ENCODE measurements at regions not wholly inside any gene's neighbourhood (a gene's known extent, or its start where the extent isn't known, plus 50 kb on each side); places are given as distances from the start of the nearest gene placed in this dataset.

DNA sequence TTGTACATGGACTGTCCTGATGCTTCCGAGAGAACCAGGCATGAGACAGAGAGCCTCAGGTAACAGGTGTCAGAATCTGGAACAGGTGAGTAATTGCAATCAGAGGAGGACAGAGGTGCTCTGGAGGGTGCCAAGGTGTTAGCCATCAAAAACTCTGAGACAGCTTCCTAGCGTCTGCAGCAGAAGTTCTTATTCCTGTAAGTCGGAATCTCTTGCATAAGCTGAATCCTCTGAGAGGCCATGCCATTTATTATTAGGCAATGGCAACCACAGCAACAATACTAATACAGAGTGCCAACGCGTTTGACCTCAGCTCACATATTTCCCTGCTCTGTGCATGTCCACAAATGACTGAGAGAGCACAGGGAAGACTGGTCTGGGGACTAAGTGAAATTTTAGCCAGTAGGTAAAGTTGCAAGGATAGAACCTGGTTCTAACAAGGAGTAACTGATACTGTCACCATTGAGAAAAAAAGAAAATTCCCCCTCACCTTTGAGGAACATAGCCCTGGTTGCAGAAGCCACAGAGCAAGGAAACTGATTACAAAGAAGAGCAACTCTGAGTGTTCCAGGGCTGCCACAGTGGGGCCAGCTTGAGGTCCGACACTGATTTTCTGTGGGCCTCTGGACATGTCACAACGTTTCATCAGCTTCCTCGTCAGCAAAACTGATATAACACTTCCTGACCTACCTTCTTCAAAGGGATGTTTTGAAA is 55.1 kb upstream of the ACSL3 start:
- H3K27me3 ChIP-seq (ENCODE audit: control insufficient read depth in 2 of 2, insufficient read depth in 2 of 2, low read length in 2 of 2), result no peaks in the 10 kb centered on the region
- ATAC-seq, result peak; percentile 65
- no peaks in the 10 kb centered on the region for H3K36me3 Mint-ChIP-seq
- H3K4me1 ChIP-seq (ENCODE audit: control insufficient read depth in 2 of 2, insufficient read depth in 2 of 2, low read length in 2 of 2), result no peaks in the 10 kb centered on the region
- no peaks in the 10 kb centered on the region for H3K9me3 ChIP-seq (ENCODE audit: control insufficient read depth in 2 of 3, low read length in 3 of 3)
- no peaks in the 10 kb centered on the region for H3K4me1 Mint-ChIP-seq
- ChIA-PET CTCF (no interaction called here), POLR2A (no interaction called here)
- H3K27me3 Mint-ChIP-seq, result peaks cover 4 to 14% (median 8%) of the 10 kb centered on the region in 5 donors
- intact Hi-C loops (cut with micrococcal nuclease), result no loop called here
- H3K36me3 ChIP-seq (ENCODE audit: control insufficient read depth in 2 of 3, insufficient read depth in 3 of 3, low read length in 3 of 3), result no peaks in the 10 kb centered on the region
- H3K27ac Mint-ChIP-seq, result no peak overlapping the region
- H3K27ac ChIP-seq (ENCODE audit: low read depth, low read length), result no peak overlapping the region
- DNase-seq, result no peak
- no peak overlapping the region for H3K4me3 Mint-ChIP-seq
- H3K4me3 ChIP-seq (ENCODE audit: low read length), result no peak overlapping the region
- H3K9me3 Mint-ChIP-seq, result no peaks in the 10 kb centered on the region

- Histone ChIP-seq H3K36me3 (ENCODE audit: control insufficient read depth in 2 of 3, insufficient read depth in 3 of 3, low read length in 3 of 3) (no peaks in the 10 kb centered on the region), H3K4me3 (ENCODE audit: low read length) (no peak overlapping the region), H3K27ac (ENCODE audit: low read depth, low read length) (no peak overlapping the region), H3K27me3 (ENCODE audit: control insufficient read depth in 2 of 2, insufficient read depth in 2 of 2, low read length in 2 of 2) (no peaks in the 10 kb centered on the region), H3K9me3 (ENCODE audit: control insufficient read depth in 2 of 3, low read length in 3 of 3) (no peaks in the 10 kb centered on the region), H3K4me1 (ENCODE audit: control insufficient read depth in 2 of 2, insufficient read depth in 2 of 2, low read length in 2 of 2) (no peaks in the 10 kb centered on the region)
- H3K27me3 Mint-ChIP-seq, result peaks cover 4 to 14% (median 8%) of the 10 kb centered on the region in 5 donors
- no peak for DNase-seq
- H3K4me1 Mint-ChIP-seq, result no peaks in the 10 kb centered on the region
- CTCF ChIA-PET, result no interaction called here
- H3K36me3 Mint-ChIP-seq, result no peaks in the 10 kb centered on the region
- POLR2A ChIA-PET, result no interaction called here
- ATAC-seq, result no peak
- H3K9me3 Mint-ChIP-seq, result no peaks in the 10 kb centered on the region
- H3K4me3 Mint-ChIP-seq, result no peak overlapping the region
- intact Hi-C loops (cut with micrococcal nuclease), result no loop called here
- no peak overlapping the region for H3K27ac Mint-ChIP-seq
Observed at GRCh38 chr2:222806526-222807137, 54.2 kb upstream of the ACSL3 start.

DNA sequence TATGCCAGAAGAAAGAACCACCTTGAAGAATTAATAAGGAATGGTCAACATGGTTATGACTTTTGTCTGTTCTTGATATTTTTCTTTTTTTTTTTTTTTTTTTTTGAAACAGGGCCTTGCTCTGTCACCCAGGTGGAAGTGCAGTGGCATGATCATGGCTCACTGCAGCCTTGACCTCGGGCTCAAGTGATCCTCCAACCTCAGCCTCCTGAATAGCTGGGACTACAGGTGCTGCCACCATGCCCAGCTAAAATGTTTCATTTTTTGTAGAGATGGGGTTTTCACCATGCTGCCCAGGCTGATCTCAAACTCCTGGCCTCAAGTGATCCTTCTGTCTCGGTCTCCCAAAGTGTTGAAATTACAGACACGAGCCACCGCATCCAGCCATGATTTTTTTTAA is 53.4 kb upstream of the ACSL3 start:
- Histone ChIP-seq H3K9me3 (ENCODE audit: control insufficient read depth in 2 of 3, low read length in 3 of 3) (no peaks in the 10 kb centered on the region), H3K27ac (ENCODE audit: low read depth, low read length) (no peak overlapping the region), H3K4me1 (ENCODE audit: control insufficient read depth in 2 of 2, insufficient read depth in 2 of 2, low read length in 2 of 2) (no peaks in the 10 kb centered on the region), H3K36me3 (ENCODE audit: control insufficient read depth in 2 of 3, insufficient read depth in 3 of 3, low read length in 3 of 3) (no peaks in the 10 kb centered on the region), H3K4me3 (ENCODE audit: low read length) (no peak overlapping the region), H3K27me3 (ENCODE audit: control insufficient read depth in 2 of 2, insufficient read depth in 2 of 2, low read length in 2 of 2) (no peaks in the 10 kb centered on the region)
- Mint-ChIP-seq H3K4me1 (peaks cover 0 to 7% (median 0%) of the 10 kb centered on the region in 7 donors), H3K36me3 (no peaks in the 10 kb centered on the region), H3K27me3 (peaks cover 4 to 14% (median 8%) of the 10 kb centered on the region in 5 donors), H3K27ac (no peak overlapping the region), H3K4me3 (no peak overlapping the region), H3K9me3 (no peaks in the 10 kb centered on the region)
- CTCF ChIA-PET, result no interaction called here
- DNase-seq (no peak), ATAC-seq (no peak)
- intact Hi-C loops (cut with micrococcal nuclease), result no loop called here
- POLR2A ChIA-PET, result no interaction called here

- no peak overlapping the region for H3K4me3 Mint-ChIP-seq
- no peak overlapping the region for H3K27ac Mint-ChIP-seq
- peaks cover 0 to 18% (median 0%) of the 10 kb centered on the region in 7 donors for H3K4me1 Mint-ChIP-seq
- ChIA-PET CTCF (no interaction called here), POLR2A (no interaction called here)
- no peaks in the 10 kb centered on the region for H3K36me3 ChIP-seq (ENCODE audit: control insufficient read depth in 2 of 3, insufficient read depth in 3 of 3, low read length in 3 of 3)
- H3K27ac ChIP-seq (ENCODE audit: low read depth, low read length), result no peak overlapping the region
- no peak for ATAC-seq
- H3K4me3 ChIP-seq (ENCODE audit: low read length), result no peak overlapping the region
- H3K27me3 Mint-ChIP-seq, result peaks cover 0 to 6% (median 4%) of the 10 kb centered on the region in 5 donors
- no peaks in the 10 kb centered on the region for H3K9me3 Mint-ChIP-seq
- no peaks in the 10 kb centered on the region for H3K4me1 ChIP-seq (ENCODE audit: control insufficient read depth in 2 of 2, insufficient read depth in 2 of 2, low read length in 2 of 2)
- DNase-seq, result no peak
- H3K9me3 ChIP-seq (ENCODE audit: control insufficient read depth in 2 of 3, low read length in 3 of 3), result no peaks in the 10 kb centered on the region
- no peaks in the 10 kb centered on the region for H3K27me3 ChIP-seq (ENCODE audit: control insufficient read depth in 2 of 2, insufficient read depth in 2 of 2, low read length in 2 of 2)
- H3K36me3 Mint-ChIP-seq, result no peaks in the 10 kb centered on the region
- intact Hi-C loops (cut with micrococcal nuclease), result no loop called here
Observed at GRCh38 chr2:222809582-222809981, 51.3 kb upstream of the ACSL3 start.

DNA sequence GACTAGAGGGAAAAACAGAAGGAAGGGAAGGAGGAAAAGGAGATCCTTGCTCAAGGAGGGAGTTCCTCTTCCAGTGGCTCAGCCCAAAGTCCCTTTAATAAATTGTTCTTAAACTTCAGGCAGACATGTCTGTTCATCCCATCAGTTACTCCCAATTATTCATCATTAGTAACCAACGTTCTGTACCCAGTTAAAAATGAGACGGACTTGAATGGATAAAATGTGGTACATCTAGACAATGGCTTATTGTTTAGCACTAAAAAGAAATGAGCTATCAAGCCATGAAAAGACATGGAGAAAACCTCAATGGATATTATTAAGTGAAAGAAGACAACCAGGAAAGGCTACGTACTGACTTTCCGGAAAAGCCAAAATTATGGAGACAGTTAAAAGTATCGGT is 50.8 kb upstream of the ACSL3 start:
- Histone ChIP-seq H3K9me3 (ENCODE audit: control insufficient read depth in 2 of 3, low read length in 3 of 3) (no peaks in the 10 kb centered on the region), H3K4me1 (ENCODE audit: control insufficient read depth in 2 of 2, insufficient read depth in 2 of 2, low read length in 2 of 2) (no peaks in the 10 kb centered on the region), H3K4me3 (ENCODE audit: low read length) (no peak overlapping the region), H3K36me3 (ENCODE audit: control insufficient read depth in 2 of 3, insufficient read depth in 3 of 3, low read length in 3 of 3) (no peaks in the 10 kb centered on the region), H3K27ac (ENCODE audit: low read depth, low read length) (no peak overlapping the region), H3K27me3 (ENCODE audit: control insufficient read depth in 2 of 2, insufficient read depth in 2 of 2, low read length in 2 of 2) (no peaks in the 10 kb centered on the region)
- peaks cover 0 to 6% (median 4%) of the 10 kb centered on the region in 5 donors for H3K27me3 Mint-ChIP-seq
- H3K36me3 Mint-ChIP-seq, result no peaks in the 10 kb centered on the region
- H3K9me3 Mint-ChIP-seq, result no peaks in the 10 kb centered on the region
- ChIA-PET CTCF (no interaction called here), POLR2A (no interaction called here)
- peaks cover 0 to 18% (median 0%) of the 10 kb centered on the region in 7 donors for H3K4me1 Mint-ChIP-seq
- no peak for ATAC-seq
- DNase-seq, result no peak
- H3K27ac Mint-ChIP-seq, result no peak overlapping the region
- no peak overlapping the region for H3K4me3 Mint-ChIP-seq
- intact Hi-C loops (cut with micrococcal nuclease), result no loop called here
